GM21576 (cell line): ENCODE measurements at regions not wholly inside any gene's neighbourhood (a gene's known extent, or its start where the extent isn't known, plus 50 kb on each side); places are given as distances from the start of the nearest gene placed in this dataset.

Experiments
- ATAC-seq: cut with Tn5 transposase; IDR thresholded peaks from one replicate; pipeline ENCODE4 v1.9.1; 2021; ENCODE audit warnings: mild to moderate bottlenecking, moderate library complexity; ENCODE audit not compliant: unreplicated experiment

DNA sequence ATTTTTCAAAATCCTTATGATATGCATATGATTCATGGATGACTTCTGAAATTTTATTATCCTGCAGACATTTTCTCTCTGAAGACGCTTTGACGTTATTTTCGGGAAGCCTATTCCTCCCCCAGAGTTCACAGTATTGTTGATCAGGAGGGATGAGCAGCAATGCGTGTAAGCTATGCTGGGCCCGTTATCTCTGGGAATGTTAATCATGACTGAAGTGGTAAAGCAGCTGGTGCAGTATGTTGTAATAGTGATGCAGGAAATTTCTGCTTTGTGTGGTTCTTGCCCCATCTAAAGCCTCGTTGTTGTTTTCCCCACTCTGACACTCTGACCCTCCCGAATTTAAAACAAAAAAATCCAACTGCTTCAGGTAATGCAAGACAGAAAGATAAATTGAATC is 1797.8 kb upstream of the WWC1 start:
- ATAC-seq, result no peak

DNA sequence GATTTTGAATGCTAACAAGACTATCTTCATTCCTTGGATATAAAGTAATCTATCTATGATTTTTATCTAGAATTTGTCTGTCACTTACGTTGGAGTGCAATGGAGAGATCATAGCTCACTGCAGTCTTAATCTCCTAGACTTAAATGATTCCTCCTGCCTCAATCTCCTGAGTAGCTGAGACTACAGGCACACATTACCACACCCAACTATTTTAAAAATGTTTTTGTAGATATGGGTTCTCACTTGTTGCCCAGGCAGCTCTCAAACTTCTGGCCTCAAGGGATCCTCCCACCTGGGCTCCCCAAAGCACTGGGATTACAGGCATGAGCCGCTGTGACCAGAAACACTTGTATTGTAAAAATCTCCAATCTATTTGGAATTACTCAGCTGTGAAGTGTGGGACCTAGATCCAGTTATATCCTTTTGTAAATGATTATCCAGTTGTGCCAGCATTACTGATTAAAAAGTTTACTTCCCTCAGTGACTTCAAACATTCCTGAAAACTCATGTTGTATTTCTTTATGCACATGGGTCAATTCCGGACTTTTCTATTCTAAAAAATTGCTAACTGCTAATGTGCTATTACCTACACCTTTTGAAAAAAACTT is 1793.8 kb upstream of the WWC1 start:
- no peak for ATAC-seq

DNA sequence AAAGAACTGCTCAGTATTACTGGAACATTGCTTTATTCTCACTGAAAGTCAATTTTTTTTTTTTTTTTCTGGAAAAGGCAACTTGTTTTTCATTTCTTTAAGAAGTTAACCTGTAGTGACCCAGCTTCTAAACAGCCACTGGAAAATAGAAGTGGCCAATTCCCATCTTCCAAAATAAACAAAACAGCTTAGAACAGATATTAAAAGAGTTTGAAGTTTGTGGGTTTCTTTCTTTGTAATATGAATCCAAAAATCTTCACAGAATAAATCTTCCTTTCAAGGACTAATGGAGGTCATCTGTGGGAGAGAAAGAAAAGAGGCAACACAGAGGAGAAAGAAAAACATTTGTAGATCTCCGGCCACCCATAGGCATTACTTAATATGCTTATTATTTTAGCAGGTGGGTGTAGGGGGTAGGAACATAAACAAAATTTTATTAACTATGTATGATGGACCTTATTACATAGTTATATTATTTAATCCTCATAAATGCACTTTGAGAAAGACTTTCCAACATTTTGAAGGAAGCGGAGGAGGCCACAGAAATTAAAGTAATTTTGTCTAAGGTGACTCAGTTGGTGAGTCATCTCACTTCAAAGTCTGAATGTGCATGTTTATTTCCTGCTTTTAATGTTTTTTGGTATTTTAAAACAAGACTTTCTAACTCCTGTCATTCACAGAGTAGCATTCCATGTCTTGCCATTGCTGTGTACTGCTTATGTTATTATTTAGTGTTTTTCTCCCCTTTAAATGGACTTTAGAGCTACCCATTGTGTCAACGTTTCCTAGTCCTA is 1791.8 kb upstream of the WWC1 start:
- no peak for ATAC-seq

DNA sequence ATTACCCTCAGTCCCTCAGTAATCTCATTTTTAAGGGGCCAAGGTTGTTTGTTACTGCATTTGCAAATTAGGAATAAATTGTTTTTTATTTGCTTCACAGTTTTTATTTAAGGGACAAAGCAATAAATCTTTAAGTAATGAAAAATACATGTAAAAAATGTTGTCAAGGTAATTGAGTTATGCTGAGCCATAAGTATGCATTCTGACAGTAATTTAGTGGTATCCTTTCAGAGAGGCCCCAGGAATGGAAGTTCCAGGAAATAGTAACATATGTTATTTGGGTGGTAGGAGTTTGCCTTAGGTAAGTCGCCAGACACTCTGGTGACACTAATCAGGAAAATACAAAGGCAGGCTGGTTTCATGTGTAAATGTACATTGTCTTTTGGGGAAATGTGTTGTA is 1787.9 kb upstream of the WWC1 start:
- no peak for ATAC-seq

DNA sequence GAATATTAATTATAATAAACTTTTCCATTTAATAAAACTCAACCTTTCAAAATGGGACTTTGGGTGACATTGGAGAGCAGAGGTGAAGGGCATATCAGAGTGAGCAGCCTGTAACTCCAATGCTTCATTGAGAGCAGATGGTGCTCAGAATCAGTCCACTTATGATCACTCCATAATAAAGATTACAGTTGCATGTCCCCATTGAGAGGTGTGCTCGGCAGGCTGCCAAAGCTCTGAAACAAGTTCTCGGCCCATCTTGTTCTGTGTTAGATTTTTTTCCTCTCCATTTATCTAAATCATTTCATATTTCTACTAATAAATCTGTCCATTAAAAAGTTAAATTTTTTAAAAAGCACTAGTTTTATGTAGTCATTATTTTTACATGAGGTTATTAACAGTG is 1786.4 kb upstream of the WWC1 start:
- no peak for ATAC-seq

DNA sequence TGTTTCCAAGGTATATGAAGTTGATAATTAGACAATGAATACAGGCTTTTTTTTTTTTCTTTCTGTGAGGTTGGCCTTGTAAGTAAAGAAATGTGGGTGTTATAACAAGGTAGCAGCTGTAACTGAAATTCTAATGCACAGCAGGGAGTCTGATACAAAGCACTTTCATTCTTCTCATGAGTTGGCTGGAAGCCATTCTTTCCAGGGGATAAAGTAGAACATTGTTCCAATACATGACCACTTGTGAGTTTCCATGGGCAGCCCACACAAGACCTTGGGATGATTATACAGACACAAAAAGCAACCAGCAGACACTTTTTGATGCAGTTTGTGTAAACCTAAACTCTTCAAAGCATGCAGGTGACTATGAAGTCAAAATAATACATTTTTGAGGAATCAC is 1785.9 kb upstream of the WWC1 start:
- ATAC-seq, result no peak

DNA sequence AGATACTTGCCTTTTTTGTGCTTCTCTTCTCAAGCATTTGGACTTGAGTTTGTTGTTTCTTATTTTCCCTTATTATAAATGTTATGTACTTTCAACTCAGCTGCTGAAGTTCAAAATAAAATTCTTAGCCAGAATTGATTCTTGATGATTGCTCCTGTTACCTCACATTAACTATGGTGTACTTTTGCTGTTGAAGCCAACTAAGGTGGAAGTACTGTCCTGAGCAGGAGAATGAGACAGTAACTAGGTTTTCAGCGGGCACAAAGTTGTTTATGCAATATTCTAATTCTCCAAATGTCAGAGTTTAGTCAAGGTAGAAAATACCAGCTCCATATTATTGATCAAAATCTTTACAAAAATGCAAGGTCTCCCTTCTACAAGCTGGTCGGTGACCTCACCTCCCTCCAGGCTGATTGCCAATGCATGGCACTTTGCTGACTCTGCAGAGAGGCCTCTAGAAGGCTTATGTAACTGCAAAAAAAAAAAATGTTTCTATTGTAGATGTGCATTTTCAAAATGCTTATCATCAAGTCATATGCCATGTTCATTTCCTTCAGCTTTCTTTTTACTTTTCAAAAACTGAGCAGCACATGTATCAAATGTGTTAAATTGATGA is 1783.5 kb upstream of the WWC1 start:
- no peak for ATAC-seq

DNA sequence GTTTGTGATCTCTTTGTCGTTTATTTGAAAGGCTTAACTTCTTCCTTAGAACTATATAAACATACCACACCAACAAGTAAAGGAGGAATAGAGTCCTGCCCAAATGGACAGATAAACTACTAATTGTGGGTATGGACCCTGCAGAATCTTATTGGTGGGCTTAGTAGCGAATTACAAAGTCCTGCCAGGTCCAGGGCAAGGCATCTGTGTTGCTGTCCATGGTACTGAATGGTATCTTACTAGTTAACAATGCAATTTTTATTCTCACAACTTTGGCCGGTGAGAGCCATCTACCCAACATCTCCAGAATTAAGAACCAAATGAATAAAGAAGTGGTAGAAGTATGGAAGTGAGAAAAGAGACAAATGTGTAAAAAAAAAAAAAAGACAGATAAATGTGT is 1782.4 kb upstream of the WWC1 start:
- ATAC-seq, result no peak

DNA sequence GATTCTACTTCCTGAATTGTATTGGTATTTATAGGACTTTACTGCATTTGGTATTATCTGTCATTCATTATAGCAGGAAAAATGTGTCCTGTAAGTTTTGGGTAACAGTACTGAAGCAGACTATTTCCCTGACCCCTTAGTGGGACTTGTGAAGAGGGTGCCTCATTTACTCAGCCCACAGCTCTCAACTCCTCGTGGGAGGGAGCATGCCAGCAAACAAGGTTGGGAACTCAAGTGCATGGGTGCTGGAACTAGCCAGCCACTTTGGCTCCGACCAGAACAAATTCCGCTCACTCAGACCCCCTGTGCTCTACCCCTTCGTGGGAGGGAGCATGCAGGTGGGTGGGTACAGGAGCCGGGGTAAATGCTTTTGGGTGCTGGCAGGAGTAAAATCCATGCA is 1773.5 kb upstream of the WWC1 start:
- no peak for ATAC-seq

DNA sequence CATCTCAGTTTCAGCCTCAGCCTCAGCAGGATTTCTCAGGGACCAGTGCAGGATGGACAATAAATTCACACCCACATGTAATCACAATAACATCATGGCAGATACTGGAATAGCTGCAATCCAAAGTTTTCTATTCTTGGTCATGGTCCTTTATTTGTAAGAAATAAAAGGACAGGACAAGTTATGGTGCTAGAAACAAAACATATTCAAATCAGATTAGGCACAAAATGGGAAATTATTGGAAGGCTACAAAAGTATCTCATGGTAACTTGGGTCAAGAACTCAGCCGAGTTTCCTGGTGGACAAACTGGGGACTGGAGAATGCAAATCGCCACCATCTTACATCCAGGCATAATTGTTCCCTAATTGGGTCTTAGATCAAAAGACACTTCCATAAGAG is 1768.2 kb upstream of the WWC1 start:
- no peak for ATAC-seq

DNA sequence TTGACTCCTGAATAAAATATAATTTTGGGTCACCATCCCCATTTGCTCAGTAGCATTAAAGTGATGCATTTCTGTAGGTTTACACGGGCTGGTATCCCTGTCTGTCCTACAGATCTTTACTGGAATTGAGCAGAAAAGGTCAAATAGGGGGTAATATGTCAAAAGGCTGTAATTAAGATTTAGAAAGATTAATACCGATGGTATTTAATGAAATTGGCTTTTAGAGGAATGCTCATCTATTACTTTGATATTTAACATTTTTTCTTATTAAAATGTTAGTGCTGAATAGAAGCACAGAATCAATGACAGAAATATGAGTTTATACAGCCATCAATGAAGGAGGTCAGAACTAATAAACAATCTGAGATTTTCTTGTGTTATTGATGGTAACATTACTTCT is 1762.2 kb upstream of the WWC1 start:
- no peak for ATAC-seq

DNA sequence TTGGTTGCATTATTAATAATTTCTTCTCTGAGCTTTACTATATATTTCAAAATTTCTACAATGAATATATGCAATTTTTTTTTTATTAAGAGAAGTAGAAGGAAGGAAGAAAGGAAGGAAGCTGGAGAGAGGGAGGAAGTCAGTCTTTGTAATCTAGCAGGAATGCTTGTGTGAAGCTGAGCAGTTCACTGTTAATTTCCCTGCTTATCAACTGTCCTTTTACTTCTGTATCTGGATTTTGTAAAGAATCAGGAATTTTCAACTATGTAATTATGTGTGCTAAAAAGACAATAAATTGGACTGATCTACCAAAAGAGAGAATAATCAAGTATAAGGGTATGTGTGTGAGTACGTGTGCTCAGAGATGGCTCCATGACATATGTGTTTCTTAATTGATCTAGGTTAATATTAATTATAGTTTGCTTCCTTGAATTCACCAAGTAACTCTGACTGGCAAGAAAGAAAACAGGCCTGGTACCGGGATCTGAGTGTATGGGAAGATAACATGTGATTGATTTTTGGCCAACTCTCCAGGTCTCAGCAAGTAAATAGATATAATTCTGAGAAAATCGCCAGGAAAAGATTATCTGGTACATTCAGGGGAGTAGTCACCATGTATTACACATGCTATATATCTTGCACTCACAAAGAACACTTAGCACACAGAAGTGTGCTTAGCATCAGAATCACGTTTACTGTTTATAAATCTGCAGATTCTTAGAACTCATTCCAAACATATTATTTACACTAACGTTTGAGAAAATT is 1758.8 kb upstream of the WWC1 start:
- no peak for ATAC-seq

DNA sequence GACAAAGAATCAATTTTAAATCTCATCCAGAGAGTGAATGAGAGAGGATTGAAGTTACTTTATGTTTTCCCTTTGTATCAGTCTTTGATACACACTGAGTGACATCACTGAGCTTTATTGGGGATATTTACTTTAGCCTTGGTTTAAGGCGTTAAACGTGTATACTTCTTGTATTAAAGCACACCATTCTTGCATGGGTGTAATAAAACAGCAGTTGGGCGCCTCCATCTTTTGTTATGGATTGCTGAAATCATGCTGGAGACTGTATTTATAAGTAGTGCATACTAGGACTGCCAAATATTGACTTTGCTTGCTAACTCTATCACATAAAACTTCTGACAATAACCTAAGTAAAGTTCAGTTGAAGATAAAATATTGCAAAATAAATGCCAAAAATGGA is 1755.8 kb upstream of the WWC1 start:
- no peak for ATAC-seq

DNA sequence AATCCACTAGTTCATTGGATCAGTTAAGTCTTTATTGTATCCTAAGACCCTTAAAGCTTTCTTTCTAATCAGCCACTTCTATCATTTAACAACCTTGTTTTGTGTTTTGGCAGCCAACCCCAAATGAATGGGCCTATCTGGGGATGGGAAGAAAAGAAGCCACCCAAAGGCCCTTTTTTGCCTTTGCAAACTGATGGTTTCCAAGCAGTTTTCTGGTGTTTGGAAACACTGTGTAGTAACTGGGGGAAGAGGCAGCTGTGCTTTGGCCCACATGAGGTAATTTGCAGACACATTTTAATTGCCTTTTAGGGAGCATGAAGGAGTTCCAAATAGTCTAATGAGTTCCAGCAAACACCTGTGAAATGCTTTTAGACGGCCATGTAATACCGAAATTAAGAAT is 1751.3 kb upstream of the WWC1 start:
- no peak for ATAC-seq

DNA sequence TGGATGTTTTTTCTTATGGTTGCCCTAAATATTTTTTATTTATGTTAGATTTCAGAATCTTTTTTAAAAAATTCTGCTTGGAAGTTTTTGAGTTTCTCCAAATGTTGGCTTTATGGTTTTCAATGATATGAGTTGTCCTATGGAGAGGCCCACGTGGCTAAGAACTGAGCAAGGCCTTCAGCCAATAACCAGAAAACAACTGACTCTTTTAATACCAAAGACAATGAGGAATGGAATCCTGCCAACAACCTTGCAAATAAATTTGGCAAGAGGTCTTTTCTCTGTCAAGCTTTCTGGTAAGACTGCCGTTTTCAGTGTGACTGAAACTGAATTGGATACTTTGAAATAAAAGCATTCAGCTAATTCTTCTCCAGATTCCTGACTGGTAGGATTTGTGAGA is 1740.1 kb upstream of the WWC1 start:
- ATAC-seq, result no peak

DNA sequence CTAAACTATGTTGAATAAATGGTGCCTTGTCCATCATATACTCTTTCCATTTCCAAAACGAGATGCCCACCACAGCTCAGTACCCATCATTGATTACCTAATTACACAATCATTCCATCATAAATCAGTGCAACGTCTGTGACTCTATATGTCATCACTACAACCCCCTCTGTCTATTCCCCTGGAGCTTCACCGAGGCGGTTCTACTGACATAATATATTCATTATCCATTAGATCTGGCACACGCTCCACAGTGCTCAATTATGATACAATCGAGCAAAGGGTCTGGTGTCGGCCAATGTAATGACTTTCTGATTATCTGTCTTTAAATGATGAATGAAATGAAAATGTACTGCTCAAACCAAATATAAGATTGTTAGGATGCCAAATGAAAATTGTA is 1737.7 kb upstream of the WWC1 start:
- ATAC-seq, result no peak

DNA sequence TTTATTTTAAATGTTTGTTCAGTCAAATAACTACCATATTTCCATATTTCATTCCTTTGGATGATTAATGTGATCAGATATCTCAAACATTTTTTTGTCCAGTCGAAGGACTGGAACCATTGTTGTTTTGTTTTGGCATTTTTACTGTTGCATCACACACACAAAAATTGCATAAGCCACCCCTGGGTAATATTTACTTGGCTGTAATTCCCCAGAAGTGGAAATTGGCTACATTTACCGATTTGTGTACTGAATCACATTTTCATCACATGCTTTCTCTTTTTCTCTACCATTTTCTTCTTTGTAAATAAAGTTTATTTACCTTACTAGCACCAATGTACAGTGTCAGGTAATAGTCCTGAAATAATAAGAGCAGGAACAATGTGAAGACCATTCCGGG is 1729.7 kb upstream of the WWC1 start:
- ATAC-seq, result no peak

DNA sequence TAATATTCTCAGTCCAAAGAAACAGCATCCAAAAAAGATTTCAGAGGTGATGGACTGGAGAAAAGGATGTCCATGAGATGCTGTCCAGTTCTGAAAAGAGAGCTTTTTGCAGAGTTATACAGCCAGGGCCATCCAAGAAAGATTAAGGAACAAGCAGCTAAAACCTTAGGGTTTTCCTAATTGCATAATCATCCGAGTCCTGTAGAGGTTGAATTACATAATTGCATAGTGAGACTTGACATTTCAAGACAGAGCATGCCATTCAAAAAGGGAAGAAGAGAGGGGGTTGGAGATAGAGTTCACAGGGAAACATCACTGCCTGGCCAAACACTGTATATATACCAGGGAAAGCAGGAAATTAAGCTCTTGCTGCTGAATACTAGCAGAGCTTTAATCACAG is 1729.2 kb upstream of the WWC1 start:
- ATAC-seq, result no peak

DNA sequence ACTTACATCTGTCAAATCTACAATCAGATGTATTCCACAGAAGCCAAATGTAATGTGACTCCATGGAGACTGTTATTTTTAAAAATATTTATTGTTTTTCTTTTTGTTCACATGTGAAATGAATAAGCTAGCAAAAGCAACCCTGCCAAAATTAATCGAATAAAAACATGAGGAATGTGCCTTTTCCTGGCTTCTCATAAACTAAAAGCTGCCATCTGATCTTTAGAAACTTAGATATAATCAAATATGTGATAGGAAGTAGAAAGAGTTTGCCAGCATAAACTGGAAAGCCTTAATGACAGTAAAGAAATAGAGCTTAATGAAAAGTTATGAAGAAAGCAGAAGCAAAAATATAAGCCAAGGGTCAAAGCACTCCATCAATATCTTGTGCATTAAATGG is 1724.7 kb upstream of the WWC1 start:
- no peak for ATAC-seq

DNA sequence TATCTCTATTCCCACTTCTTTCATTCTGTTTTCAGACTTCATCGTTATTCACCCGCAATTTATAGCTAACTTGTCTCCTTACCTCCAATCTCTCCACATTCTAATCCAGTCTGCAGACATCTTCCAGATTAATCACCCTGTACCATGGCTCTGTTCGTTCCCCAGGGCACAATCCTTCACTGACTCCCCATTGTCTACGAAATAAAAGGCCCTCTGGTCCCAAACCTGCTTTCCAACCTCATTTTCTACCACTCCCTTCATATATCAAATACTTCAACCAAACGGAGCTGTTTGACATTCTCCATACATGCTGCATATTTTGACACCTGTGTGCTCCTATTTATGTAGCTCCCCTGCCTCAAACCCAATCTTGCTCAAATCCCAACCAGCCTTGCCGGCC is 1720.6 kb upstream of the WWC1 start:
- ATAC-seq, result no peak

DNA sequence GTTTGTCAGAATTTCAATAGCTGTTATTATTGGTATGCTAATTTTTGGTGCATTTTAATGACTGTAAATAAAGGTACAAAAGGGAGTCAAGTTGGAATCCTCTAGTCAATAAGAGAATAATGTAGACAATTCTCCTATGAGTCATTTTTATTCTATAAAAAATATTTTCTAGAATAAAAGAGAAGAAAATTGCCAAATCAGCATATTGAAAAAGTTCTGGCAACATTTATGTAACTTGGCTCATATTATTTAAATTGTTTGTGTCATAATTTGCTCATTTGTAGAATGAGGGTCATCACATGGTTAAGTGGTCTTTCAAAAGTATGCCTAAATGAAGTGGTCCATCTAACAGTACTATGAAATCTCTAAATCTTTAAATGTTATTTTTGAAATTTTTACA is 1719.8 kb upstream of the WWC1 start:
- ATAC-seq, result no peak

DNA sequence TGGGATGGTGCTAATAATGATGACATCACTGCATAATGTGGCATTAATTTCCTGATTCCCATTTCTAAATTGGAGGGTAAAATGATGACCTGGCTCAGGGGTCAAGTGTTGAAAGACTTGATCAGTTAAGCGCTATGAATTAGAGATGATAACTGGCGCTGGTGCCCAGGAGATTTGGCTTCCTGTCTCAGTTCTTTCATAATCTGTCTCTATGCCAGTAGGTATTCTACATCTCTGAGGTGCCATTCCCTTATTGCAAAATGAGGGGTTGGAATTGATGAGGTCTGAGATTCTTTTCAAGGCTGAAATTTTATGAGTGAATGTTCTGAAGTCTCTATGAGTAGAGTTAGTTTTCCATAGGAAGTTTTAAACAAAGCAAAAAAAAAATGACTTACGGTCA is 1715.1 kb upstream of the WWC1 start:
- no peak for ATAC-seq
